GM21576 (cell line): ENCODE measurements at regions not wholly inside any gene's neighbourhood (a gene's known extent, or its start where the extent isn't known, plus 50 kb on each side); places are given as distances from the start of the nearest gene placed in this dataset.
"Not testable (repeated sequence)": the region's sequence is repeated elsewhere in the genome, so short reads cannot be mapped to it uniquely, and the experiment has no call there.

Source experiments
- ATAC-seq: cut with Tn5 transposase; IDR thresholded peaks from one replicate; pipeline ENCODE4 v1.9.1; 2021; ENCODE audit warnings: mild to moderate bottlenecking, moderate library complexity; ENCODE audit not compliant: unreplicated experiment

- ATAC-seq, result no peak
These were observed 347.5 kb upstream of the DAB2 start for GRCh38 chr5:39772307-39772706.

GRCh38 chr5:39767916-39768315 lies 343.1 kb upstream of the DAB2 start:
- no peak for ATAC-seq

GRCh38 chr5:39765366-39765765 lies 340.6 kb upstream of the DAB2 start:
- no peak for ATAC-seq

GRCh38 chr5:39762761-39763160 lies 338.0 kb upstream of the DAB2 start:
- no peak for ATAC-seq

- no peak for ATAC-seq
These were observed 336.6 kb upstream of the DAB2 start for GRCh38 chr5:39761199-39761950.

GRCh38 chr5:39760385-39761198 lies 335.8 kb upstream of the DAB2 start:
- ATAC-seq, result no peak

GRCh38 chr5:39759701-39760100 lies 334.9 kb upstream of the DAB2 start:
- ATAC-seq, result no peak

GRCh38 chr5:39758426-39758825 lies 333.6 kb upstream of the DAB2 start:
- no peak for ATAC-seq

GRCh38 chr5:39757131-39757530 lies 332.4 kb upstream of the DAB2 start:
- no peak for ATAC-seq

GRCh38 chr5:39755986-39756385 lies 331.2 kb upstream of the DAB2 start:
- no peak for ATAC-seq

- ATAC-seq, result no peak
These were observed 330.7 kb upstream of the DAB2 start for GRCh38 chr5:39755452-39755851.

GRCh38 chr5:39753747-39754146 lies 329.0 kb upstream of the DAB2 start:
- not testable (repeated sequence) for ATAC-seq

GRCh38 chr5:39750661-39751060 lies 325.9 kb upstream of the DAB2 start:
- no peak for ATAC-seq

- no peak for ATAC-seq
These were observed 318.1 kb upstream of the DAB2 start for GRCh38 chr5:39742916-39743315.

- ATAC-seq, result no peak
These were observed 315.6 kb upstream of the DAB2 start for GRCh38 chr5:39740404-39740803.

- no peak for ATAC-seq
These were observed 307.4 kb upstream of the DAB2 start for GRCh38 chr5:39732166-39732565.

- ATAC-seq, result no peak
These were observed 305.9 kb upstream of the DAB2 start for GRCh38 chr5:39730699-39731098.

- no peak for ATAC-seq
These were observed 305.2 kb upstream of the DAB2 start for GRCh38 chr5:39730006-39730405.

GRCh38 chr5:39726467-39726866 lies 301.7 kb upstream of the DAB2 start:
- ATAC-seq, result no peak

GRCh38 chr5:39721394-39721793 lies 296.6 kb upstream of the DAB2 start:
- ATAC-seq, result no peak

- ATAC-seq, result no peak
These were observed 295.4 kb upstream of the DAB2 start for GRCh38 chr5:39720136-39720535.

GRCh38 chr5:39717176-39717897 lies 292.6 kb upstream of the DAB2 start:
- no peak for ATAC-seq
